HepG2 (cell line): ENCODE measurements at regions not wholly inside any gene's neighbourhood (a gene's known extent, or its start where the extent isn't known, plus 50 kb on each side); places are given as distances from the start of the nearest gene placed in this dataset.

ENCODE experiments used
- ATAC-seq: fragments of 200-7000 bp; cut with Tn5 transposase; 3 replicates; pipeline ENCODE4 v1.9.1; 2020; ENCODE audit warnings: mild to moderate bottlenecking, moderate library complexity
- BruUV-seq: library from RNA; stranded (reverse); fragments of 400-500 nt; replicated peaks from 2 replicates; lab custom pipeline; 2021; lab: Mats Ljungman, UMichigan
- CTCF ChIA-PET: fragments of 300-600 bp; formaldehyde crosslinking; extraction: SDS; loops from one replicate; lab custom pipeline; 2021; ENCODE audit warnings: low total read pairs, inconsistent platforms, low intra/inter-chr PET ratio; lab: Yijun Ruan, JAX
- POLR2A ChIA-PET: fragments of 350-600 bp; sonication (Branson Sonifier 250); formaldehyde crosslinking; loops from one replicate; lab custom pipeline; 2020; ENCODE audit warnings: antibody characterized with exemption, inconsistent platforms; lab: Yijun Ruan, JAX
- DNase-seq: peaks from one replicate; pipeline ENCODE4 v3.0.0-alpha.2; 2015; ENCODE audit warnings: low spot score
- FAIRE-seq: peaks from 3 replicates; lab custom pipeline; 2011; peaks lifted over from hg19 to GRCh38; lab: Jason Lieb, UNC
- H2AFZ ChIP-seq: one replicate; pipeline ENCODE4 v1.6.1; 2011; ENCODE audit warnings: low read length, inconsistent platforms
- H3K27ac ChIP-seq: fragments of 300-600 bp; 3 replicates; pipeline ENCODE4 v1.8.0; 2011; ENCODE audit warnings: mixed run types, mild to moderate bottlenecking, mixed read lengths, low read length, inconsistent platforms; ENCODE audit not compliant: insufficient read depth; ENCODE audit errors: extremely low read length
- H3K27me3 ChIP-seq, 2 experiments: fragments of 200-600 bp in 1 of 2; 2 replicates in 1 of 2; 3 replicates in 1 of 2; pipeline versions ENCODE4 v1.6.0 to v1.8.0; 2011; ENCODE audit warnings: low read length in 2 of 2, mild to moderate bottlenecking in 2 of 2, moderate library complexity in 2 of 2, inconsistent platforms in 1 of 2; ENCODE audit not compliant: insufficient read depth in 2 of 2, control insufficient read depth in 1 of 2
- H3K36me3 ChIP-seq, 2 experiments: fragments of 200-600 bp in 1 of 2; replicated peaks in 1 of 2; 2 replicates in 1 of 2; 3 replicates in 1 of 2; pipeline versions ENCODE4 v1.5.1 to v1.8.0; 2011; ENCODE audit warnings: low read length in 2 of 2, inconsistent platforms in 1 of 2; ENCODE audit not compliant: insufficient read depth in 2 of 2, control insufficient read depth in 1 of 2
- H3K4me1 ChIP-seq: 2 replicates; pipeline ENCODE4 v1.5.1; 2012; ENCODE audit warnings: low read length, inconsistent platforms; ENCODE audit not compliant: insufficient read depth
- H3K4me2 ChIP-seq: 2 replicates; pipeline ENCODE4 v1.6.0; 2011; ENCODE audit warnings: low read depth, low read length, inconsistent platforms
- H3K4me3 ChIP-seq, 3 experiments: fragments of 200-600 bp in 1 of 3; sonication (generic), shearing (Covaris generic) in 1 of 3; replicated peaks in 1 of 3; 2 replicates each; pipeline ENCODE4 v1.5.1; 2011 to 2016; ENCODE audit warnings: low read length in 3 of 3, inconsistent platforms in 2 of 3, low read depth in 2 of 3, mild to moderate bottlenecking in 2 of 3, control low read depth in 1 of 3, mixed read lengths in 1 of 3; ENCODE audit not compliant: insufficient read depth in 1 of 3
- H3K79me2 ChIP-seq: one replicate; pipeline ENCODE4 v1.6.1; 2011; ENCODE audit warnings: low read length, inconsistent platforms; ENCODE audit not compliant: insufficient read depth
- H3K9ac ChIP-seq: 2 replicates; pipeline ENCODE4 v1.6.0; 2011; ENCODE audit warnings: mild to moderate bottlenecking, low read depth, low read length, inconsistent platforms; ENCODE audit not compliant: insufficient read depth
- H3K9me3 ChIP-seq: 2 replicates; pipeline ENCODE4 v1.5.1; 2012; ENCODE audit warnings: mild to moderate bottlenecking, low read length
- H4K20me1 ChIP-seq: 2 replicates; pipeline ENCODE4 v1.6.0; 2011; ENCODE audit warnings: inconsistent platforms, mild to moderate bottlenecking, low read length, moderate library complexity; ENCODE audit not compliant: insufficient read depth
- BATF2 ChIP-seq: sonication (generic); formaldehyde crosslinking; IDR thresholded peaks from 2 replicates; pipeline ENCODE4 v1.8.0; 2022; ENCODE audit warnings: mild to moderate bottlenecking, missing genetic modification reagents, moderate library complexity
- BHLHE40 ChIP-seq: IDR thresholded peaks from 2 replicates; pipeline ENCODE4 v1.6.1; 2011; ENCODE audit warnings: low read length, improper control_type of control experiment
- FOXK1 ChIP-seq: sonication (generic); formaldehyde crosslinking; IDR thresholded peaks from 2 replicates; pipeline ENCODE4 v1.4.0; 2020; ENCODE audit warnings: low read depth, missing genetic modification reagents, borderline replicate concordance
- HNRNPK ChIP-seq: fragments of 200-400 bp; formaldehyde crosslinking; IDR thresholded peaks from 2 replicates; pipeline ENCODE4 v1.6.1; 2018; ENCODE audit warnings: low read length, low read depth, moderate library complexity, mild to moderate bottlenecking; ENCODE audit not compliant: poor library complexity, severe bottlenecking
- HOXA3 ChIP-seq: sonication (generic); formaldehyde crosslinking; IDR thresholded peaks from 2 replicates; pipeline ENCODE4 v1.5.0; 2020; ENCODE audit warnings: missing genetic modification reagents
- MLX ChIP-seq: IDR thresholded peaks from 2 replicates; pipeline ENCODE4 v1.6.1; 2016
- ZKSCAN8 ChIP-seq: IDR thresholded peaks from 2 replicates; pipeline ENCODE4 v1.6.1; 2016; ENCODE audit warnings: borderline replicate concordance, missing genetic modification reagents, missing compliant biosample characterization
- ZNF121 ChIP-seq: sonication (generic); formaldehyde crosslinking; IDR thresholded peaks from 2 replicates; pipeline ENCODE4 v1.5.0; 2020; ENCODE audit warnings: mild to moderate bottlenecking, missing genetic modification reagents
- ZNF430 ChIP-seq: sonication (generic); formaldehyde crosslinking; IDR thresholded peaks from 2 replicates; pipeline ENCODE4 v1.9.0; 2021; ENCODE audit warnings: mild to moderate bottlenecking, missing genetic modification reagents
- ZNF569 ChIP-seq: sonication (generic); formaldehyde crosslinking; IDR thresholded peaks from 2 replicates; pipeline ENCODE4 v1.5.0; 2020; ENCODE audit warnings: mild to moderate bottlenecking, missing genetic modification reagents, moderate library complexity, borderline replicate concordance
- ZNF737 ChIP-seq: sonication (generic); formaldehyde crosslinking; IDR thresholded peaks from 2 replicates; pipeline ENCODE4 v1.5.0; 2020; ENCODE audit warnings: missing genetic modification reagents, mild to moderate bottlenecking, borderline replicate concordance
- WGBS: methylation state at CpG from one replicate; pipeline ENCODE4 v1.1.6; 2017; ENCODE audit warnings: low lambda C conversion rate; 5-methylcytosine and 5-hydroxymethylcytosine counted together
- in situ Hi-C: cut with HindIII; loops from 2 replicates; pipeline ENCODE4 v1.10.0; 2017; ENCODE audit warnings: low pct_unique_long_range_greater_than_20kb; ENCODE audit not compliant: extremely low pct_ligation_motif_present
- intact Hi-C: fragments of 100-400 bp; cut with micrococcal nuclease; formaldehyde crosslinking; loops from one replicate; pipeline ENCODE4 v1.10.0; 2022; ENCODE audit not compliant: unreplicated experiment
- TF ChIP-seq, protein P1 (sequence below): sonication (generic); formaldehyde crosslinking; IDR thresholded peaks from 2 replicates; pipeline ENCODE4 v1.4.0; 2020; ENCODE audit warnings: missing genetic modification reagents, borderline replicate concordance

DNA sequence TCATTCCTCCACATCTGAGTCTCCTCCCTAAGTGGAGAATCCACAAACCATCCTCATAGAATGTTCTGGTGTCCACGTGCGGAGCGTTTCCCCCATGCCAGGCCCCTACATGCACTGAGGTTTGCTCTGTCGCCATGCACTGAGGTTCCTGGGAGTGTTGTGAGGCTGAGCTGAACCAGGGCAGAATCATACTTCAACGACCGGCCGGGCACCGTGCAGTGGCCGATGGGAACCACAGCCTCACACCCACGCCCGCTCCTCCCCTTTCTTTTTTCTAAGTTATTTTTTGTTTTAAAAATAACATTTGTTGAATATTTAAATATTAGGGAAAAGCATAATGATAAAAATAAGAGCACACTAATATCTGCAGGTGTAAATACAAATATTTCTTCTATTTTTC, 260.4 kb upstream of the IRX4 start (continued):
- TF ChIP-seq BATF2: no peak

DNA sequence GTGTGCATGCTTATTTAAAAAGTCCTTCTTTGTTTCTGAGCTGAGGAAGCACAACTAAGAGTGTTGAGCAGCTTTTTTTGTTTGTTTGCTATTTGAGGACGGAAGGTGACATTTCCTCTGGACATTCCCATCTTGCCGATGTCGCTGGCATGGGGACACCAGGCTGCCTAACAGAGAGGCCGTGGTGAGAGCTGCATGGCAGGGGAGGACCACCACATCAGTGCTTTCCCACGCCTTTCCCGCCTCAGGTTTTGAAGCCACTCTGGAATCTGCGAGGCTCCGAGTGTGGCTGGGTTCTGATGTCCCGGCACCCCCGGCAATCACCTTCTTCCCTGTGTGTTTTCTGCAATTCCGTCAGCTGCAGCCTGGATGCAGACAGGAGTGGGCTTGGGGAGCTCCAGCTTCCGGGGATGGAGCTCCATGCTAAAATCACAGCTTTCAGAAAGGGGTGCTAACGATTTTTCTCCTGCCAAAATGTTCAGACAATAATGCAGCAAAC, 259.8 kb upstream of the IRX4 start:
- Histone ChIP-seq H3K79me2 (no peaks in the 10 kb centered on the region), H4K20me1 (no peaks in the 10 kb centered on the region), H3K4me1 (no peaks in the 10 kb centered on the region), H2AFZ (no peak overlapping the region), H3K27ac (no peak overlapping the region), H3K4me2 (peak overlapping the region; percentile 6; the same call in 1 of the 2 replicates), H3K4me3 (no peak overlapping the region), H3K9ac (no peak overlapping the region), H3K36me3 (no peaks in the 10 kb centered on the region), H3K27me3 (peaks cover 5 to 55% of the 10 kb centered on the region in 2 experiments; a peak in 4 of 5 replicates), H3K9me3 (peaks cover 14% of the 10 kb centered on the region)
- TF ChIP-seq ZNF430 (CRISPR knock-in tag) (no peak), ZNF737 (CRISPR knock-in tag) (no peak)
- in situ Hi-C loops: no loop called here
- BruUV-seq: no TSS peak
- 11% methylated on average over 11 of the region's 13 CpGs for WGBS
- ATAC-seq: no peak
- POLR2A ChIA-PET: no interaction called here
- DNase-seq: no peak
- intact Hi-C loops: no loop called here
- CTCF ChIA-PET: no interaction called here
- no peak for FAIRE-seq

DNA sequence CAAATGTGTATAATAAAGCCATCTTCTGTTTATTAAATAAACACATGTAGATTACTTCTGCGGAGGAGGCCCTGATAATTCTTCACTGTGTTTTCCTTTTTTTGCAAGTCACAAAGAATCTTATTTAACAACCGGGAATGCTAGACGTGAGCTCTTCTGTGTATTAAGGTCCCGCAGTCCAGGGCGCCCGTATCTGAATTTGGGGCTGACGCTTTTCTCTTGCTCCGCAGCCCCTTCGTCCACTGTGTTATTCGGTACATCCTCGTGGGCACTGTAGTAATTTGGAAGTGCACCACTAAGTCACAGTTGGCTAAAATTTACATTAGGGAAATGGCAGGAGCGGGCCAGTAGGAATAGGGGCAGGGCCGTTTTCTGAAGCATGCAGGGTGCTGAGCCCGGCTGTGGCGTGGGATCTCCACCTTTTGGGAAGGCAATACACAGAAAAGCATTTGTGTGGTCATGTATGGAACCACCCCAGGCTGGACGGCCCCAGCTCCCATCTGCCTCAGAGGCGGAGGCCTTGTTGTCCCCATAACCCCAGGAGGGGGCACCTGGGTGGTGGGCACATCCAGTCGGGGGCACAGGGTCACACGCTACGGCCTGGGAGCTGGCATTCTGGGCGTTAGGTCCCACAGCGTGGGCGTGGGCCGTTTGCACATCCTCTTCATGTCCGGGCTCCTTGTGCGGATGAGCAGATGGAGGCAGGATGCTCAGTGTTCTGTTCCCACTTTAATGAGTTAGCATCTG, 258.7 kb upstream of the IRX4 start:
- Histone ChIP-seq H3K36me3 (no peaks in the 10 kb centered on the region), H3K9ac (no peak overlapping the region), H4K20me1 (no peaks in the 10 kb centered on the region), H3K79me2 (no peaks in the 10 kb centered on the region), H3K27me3 (peaks cover 5 to 59% of the 10 kb centered on the region in 2 experiments; a peak in 4 of 5 replicates), H3K27ac (no peak overlapping the region), H2AFZ (no peak overlapping the region), H3K4me3 (no peak overlapping the region), H3K4me2 (no peak overlapping the region), H3K9me3 (peaks cover 14% of the 10 kb centered on the region), H3K4me1 (no peaks in the 10 kb centered on the region)
- CTCF ChIA-PET: no interaction called here
- in situ Hi-C loops (no loop called here), intact Hi-C loops (no loop called here)
- DNase-seq: no peak
- POLR2A ChIA-PET: no interaction called here
- no peak for FAIRE-seq
- BruUV-seq: no TSS peak
- no peak for ATAC-seq
- 47% methylated on average over 24 of the region's 26 CpGs for WGBS
- TF ChIP-seq HOXA3 (CRISPR knock-in tag) (no peak), MLX (CRISPR knock-in tag) (no peak), ZNF121 (CRISPR knock-in tag) (no peak), ZNF569 (CRISPR knock-in tag) (no peak), HNRNPK (no peak), ZKSCAN8 (no peak), BHLHE40 (no peak), FOXK1 (CRISPR knock-in tag) (no peak)
- TF ChIP-seq, protein P1, sequence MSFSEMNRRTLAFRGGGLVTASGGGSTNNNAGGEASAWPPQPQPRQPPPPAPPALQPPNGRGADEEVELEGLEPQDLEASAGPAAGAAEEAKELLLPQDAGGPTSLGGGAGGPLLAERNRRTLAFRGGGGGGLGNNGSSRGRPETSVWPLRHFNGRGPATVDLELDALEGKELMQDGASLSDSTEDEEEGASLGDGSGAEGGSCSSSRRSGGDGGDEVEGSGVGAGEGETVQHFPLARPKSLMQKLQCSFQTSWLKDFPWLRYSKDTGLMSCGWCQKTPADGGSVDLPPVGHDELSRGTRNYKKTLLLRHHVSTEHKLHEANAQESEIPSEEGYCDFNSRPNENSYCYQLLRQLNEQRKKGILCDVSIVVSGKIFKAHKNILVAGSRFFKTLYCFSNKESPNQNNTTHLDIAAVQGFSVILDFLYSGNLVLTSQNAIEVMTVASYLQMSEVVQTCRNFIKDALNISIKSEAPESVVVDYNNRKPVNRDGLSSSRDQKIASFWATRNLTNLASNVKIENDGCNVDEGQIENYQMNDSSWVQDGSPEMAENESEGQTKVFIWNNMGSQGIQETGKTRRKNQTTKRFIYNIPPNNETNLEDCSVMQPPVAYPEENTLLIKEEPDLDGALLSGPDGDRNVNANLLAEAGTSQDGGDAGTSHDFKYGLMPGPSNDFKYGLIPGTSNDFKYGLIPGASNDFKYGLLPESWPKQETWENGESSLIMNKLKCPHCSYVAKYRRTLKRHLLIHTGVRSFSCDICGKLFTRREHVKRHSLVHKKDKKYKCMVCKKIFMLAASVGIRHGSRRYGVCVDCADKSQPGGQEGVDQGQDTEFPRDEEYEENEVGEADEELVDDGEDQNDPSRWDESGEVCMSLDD (CRISPR knock-in tag): no peak
